Neural cell (in vitro differentiated cells): ENCODE measurements at regions not wholly inside any gene's neighbourhood (a gene's known extent, or its start where the extent isn't known, plus 50 kb on each side); places are given as distances from the start of the nearest gene placed in this dataset.

Source experiments
- H2AFZ ChIP-seq: fragments of 200-600, 300-800 bp; sonication (generic), shearing (Covaris generic); 2 replicates; pipeline ENCODE4 v1.6.0; 2014; ENCODE audit warnings: low read depth, mild to moderate bottlenecking, antibody characterized with exemption, low read length, moderate library complexity
- H3F3A ChIP-seq: fragments of 200-600 bp; shearing (Covaris generic); 2 replicates; pipeline ENCODE4 v1.6.1; 2016; ENCODE audit warnings: mild to moderate bottlenecking, moderate library complexity, mixed read lengths, antibody characterized with exemption, low read length; ENCODE audit not compliant: insufficient read depth, poor library complexity, severe bottlenecking
- H3K27ac ChIP-seq: fragments of 200-600, 300-800 bp; sonication (generic), shearing (Covaris generic); 2 replicates; pipeline ENCODE4 v1.5.1; 2014; ENCODE audit warnings: mild to moderate bottlenecking, low read length, moderate library complexity
- H3K27me3 ChIP-seq: fragments of 300-800, 200-600 bp; sonication (generic), shearing (Covaris generic); 2 replicates; pipeline ENCODE4 v1.6.0; 2014; ENCODE audit warnings: mild to moderate bottlenecking, low read depth, low read length, moderate library complexity; ENCODE audit not compliant: insufficient read depth
- H3K36me3 ChIP-seq: fragments of 300-800, 200-600 bp; sonication (generic), shearing (Covaris generic); 2 replicates; pipeline ENCODE4 v1.5.1; 2014; ENCODE audit warnings: mild to moderate bottlenecking, antibody characterized with exemption, low read length, moderate library complexity; ENCODE audit not compliant: insufficient read depth
- H3K4me2 ChIP-seq: fragments of 300-800, 200-600 bp; sonication (generic), shearing (Covaris generic); 2 replicates; pipeline ENCODE4 v1.6.0; 2014; ENCODE audit warnings: mild to moderate bottlenecking, low read length
- H3K4me3 ChIP-seq: fragments of 300-800, 200-600 bp; sonication (generic), shearing (Covaris generic); 2 replicates; pipeline ENCODE4 v1.5.1; 2014; ENCODE audit warnings: mild to moderate bottlenecking, low read length, moderate library complexity
- H3K79me2 ChIP-seq: fragments of 200-600 bp; shearing (Covaris generic); replicated peaks from 2 replicates; pipeline ENCODE4 v1.6.0; 2014; ENCODE audit warnings: mild to moderate bottlenecking, low read length, moderate library complexity; ENCODE audit not compliant: insufficient read depth
- H3K9ac ChIP-seq: fragments of 300-800, 200-600 bp; sonication (generic), shearing (Covaris generic); 2 replicates; pipeline ENCODE4 v1.6.1; 2016; ENCODE audit warnings: mild to moderate bottlenecking, low read length, mixed read lengths
- H3K9me2 ChIP-seq: fragments of 200-600 bp; shearing (Covaris generic); 2 replicates; pipeline ENCODE4 v1.6.1; 2016; ENCODE audit warnings: mild to moderate bottlenecking, low read length, mixed read lengths; ENCODE audit not compliant: insufficient read depth
- H3K9me3 ChIP-seq: fragments of 200-600, 300-800 bp; sonication (generic), shearing (Covaris generic); 2 replicates; pipeline ENCODE4 v1.6.1; 2016; ENCODE audit warnings: mild to moderate bottlenecking, mixed run types, low read length, moderate library complexity, mixed read lengths
- H4K20me1 ChIP-seq: fragments of 200-600 bp; shearing (Covaris generic); 2 replicates; pipeline ENCODE4 v1.6.1; 2016; ENCODE audit warnings: mild to moderate bottlenecking, mixed run types; ENCODE audit not compliant: insufficient read depth
- EP300 ChIP-seq: fragments of 450-650 bp; conservative IDR thresholded peaks from 2 replicates; pipeline ENCODE4 v1.6.1; 2014; ENCODE audit warnings: antibody characterized with exemption, mild to moderate bottlenecking, moderate library complexity; ENCODE audit not compliant: poor library complexity, severe bottlenecking
- EZH2 ChIP-seq: fragments of 200-600, 300-800 bp; shearing (Covaris generic), sonication (generic); IDR thresholded peaks from 2 replicates; pipeline ENCODE4 v1.6.1; 2014; ENCODE audit warnings: antibody characterized with exemption, low read length, borderline replicate concordance, mild to moderate bottlenecking; ENCODE audit not compliant: insufficient read depth, poor library complexity, severe bottlenecking
- MXI1 ChIP-seq: fragments of 450-650 bp; conservative IDR thresholded peaks from 2 replicates; pipeline ENCODE4 v1.6.1; 2014; ENCODE audit warnings: antibody characterized with exemption, mild to moderate bottlenecking; ENCODE audit not compliant: poor library complexity, severe bottlenecking
- POLR2AphosphoS5 ChIP-seq: IDR thresholded peaks from 2 replicates; pipeline ENCODE4 v1.6.1; 2012
- RAD21 ChIP-seq: fragments of 450-650 bp; conservative IDR thresholded peaks from 2 replicates; pipeline ENCODE4 v1.6.1; 2014; ENCODE audit warnings: antibody characterized with exemption, mild to moderate bottlenecking, moderate library complexity
- SMC3 ChIP-seq: fragments of 450-650 bp; conservative IDR thresholded peaks from 2 replicates; pipeline ENCODE4 v1.6.1; 2014; ENCODE audit warnings: antibody characterized with exemption, mild to moderate bottlenecking, moderate library complexity; ENCODE audit not compliant: poor library complexity
- TAF1 ChIP-seq: IDR thresholded peaks from 2 replicates; pipeline ENCODE4 v1.6.1; 2012; ENCODE audit warnings: low read depth
- TF ChIP-seq, protein P1 (sequence below): IDR thresholded peaks from 2 replicates; pipeline ENCODE4 v1.6.1; 2012; ENCODE audit warnings: borderline replicate concordance
- TF ChIP-seq, protein P2 (sequence below): fragments of 450-650 bp; IDR thresholded peaks from 2 replicates; pipeline ENCODE4 v1.5.1; 2014; ENCODE audit warnings: antibody characterized with exemption, mild to moderate bottlenecking, moderate library complexity; ENCODE audit not compliant: poor library complexity, severe bottlenecking

DNA sequence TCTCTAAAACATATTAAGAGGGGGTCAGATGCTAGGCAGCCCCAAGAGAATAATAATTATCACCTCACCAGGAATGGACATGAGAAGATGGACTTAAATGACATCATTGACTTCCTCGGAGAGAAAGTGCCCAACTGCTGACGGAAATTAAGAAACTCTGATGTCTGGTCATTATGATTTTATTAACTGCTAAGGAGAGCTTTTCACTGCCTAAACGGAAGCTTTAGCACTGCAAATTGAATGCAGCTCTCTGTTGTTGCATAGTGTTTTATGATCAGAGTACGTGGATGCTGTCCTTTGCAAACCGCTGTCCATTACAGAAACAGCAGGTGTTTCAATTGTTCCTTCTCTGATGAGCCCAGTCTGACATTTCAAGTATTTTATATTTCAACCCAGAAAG lies 89.4 kb upstream of the GALNT17 start:
- H3K9me2 ChIP-seq, result no peaks in the 10 kb centered on the region
- TF ChIP-seq POLR2AphosphoS5, result no peak
- no peak for TF ChIP-seq TAF1
- TF ChIP-seq, protein P1, sequence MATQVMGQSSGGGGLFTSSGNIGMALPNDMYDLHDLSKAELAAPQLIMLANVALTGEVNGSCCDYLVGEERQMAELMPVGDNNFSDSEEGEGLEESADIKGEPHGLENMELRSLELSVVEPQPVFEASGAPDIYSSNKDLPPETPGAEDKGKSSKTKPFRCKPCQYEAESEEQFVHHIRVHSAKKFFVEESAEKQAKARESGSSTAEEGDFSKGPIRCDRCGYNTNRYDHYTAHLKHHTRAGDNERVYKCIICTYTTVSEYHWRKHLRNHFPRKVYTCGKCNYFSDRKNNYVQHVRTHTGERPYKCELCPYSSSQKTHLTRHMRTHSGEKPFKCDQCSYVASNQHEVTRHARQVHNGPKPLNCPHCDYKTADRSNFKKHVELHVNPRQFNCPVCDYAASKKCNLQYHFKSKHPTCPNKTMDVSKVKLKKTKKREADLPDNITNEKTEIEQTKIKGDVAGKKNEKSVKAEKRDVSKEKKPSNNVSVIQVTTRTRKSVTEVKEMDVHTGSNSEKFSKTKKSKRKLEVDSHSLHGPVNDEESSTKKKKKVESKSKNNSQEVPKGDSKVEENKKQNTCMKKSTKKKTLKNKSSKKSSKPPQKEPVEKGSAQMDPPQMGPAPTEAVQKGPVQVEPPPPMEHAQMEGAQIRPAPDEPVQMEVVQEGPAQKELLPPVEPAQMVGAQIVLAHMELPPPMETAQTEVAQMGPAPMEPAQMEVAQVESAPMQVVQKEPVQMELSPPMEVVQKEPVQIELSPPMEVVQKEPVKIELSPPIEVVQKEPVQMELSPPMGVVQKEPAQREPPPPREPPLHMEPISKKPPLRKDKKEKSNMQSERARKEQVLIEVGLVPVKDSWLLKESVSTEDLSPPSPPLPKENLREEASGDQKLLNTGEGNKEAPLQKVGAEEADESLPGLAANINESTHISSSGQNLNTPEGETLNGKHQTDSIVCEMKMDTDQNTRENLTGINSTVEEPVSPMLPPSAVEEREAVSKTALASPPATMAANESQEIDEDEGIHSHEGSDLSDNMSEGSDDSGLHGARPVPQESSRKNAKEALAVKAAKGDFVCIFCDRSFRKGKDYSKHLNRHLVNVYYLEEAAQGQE, result no peak
- no peak for TF ChIP-seq RAD21
- no peak for TF ChIP-seq MXI1
- H3K27ac ChIP-seq, result no peak overlapping the region
- no peak overlapping the region for H3K4me2 ChIP-seq
- no peaks in the 10 kb centered on the region for H4K20me1 ChIP-seq
- no peak overlapping the region for H3K4me3 ChIP-seq
- H3K27me3 ChIP-seq, result no peaks in the 10 kb centered on the region
- H3K36me3 ChIP-seq, result no peaks in the 10 kb centered on the region
- H3K79me2 ChIP-seq, result no peaks in the 10 kb centered on the region
- no peaks in the 10 kb centered on the region for H3K9me3 ChIP-seq
- no peak overlapping the region for H3K9ac ChIP-seq
- no peak overlapping the region for H2AFZ ChIP-seq
- no peaks in the 10 kb centered on the region for H3F3A ChIP-seq

DNA sequence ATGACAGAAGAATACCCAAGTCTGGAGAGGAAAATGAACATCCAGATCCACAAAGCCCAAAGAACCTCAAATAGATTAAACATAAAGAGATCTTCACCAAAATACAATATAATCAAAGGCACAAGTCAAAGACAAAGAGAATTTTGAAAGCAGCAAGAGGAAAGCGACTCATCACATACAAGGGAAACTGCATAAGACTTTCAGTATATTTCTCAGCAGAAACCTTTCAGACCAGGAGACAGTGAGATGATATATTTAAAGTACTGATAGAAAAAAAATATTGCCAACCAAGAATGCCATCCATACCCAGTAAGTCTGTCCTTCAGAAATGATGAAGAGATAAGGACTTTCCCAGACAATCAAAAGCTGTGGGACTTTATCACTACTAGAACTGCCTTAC lies 81.5 kb upstream of the GALNT17 start:
- Histone ChIP-seq H4K20me1 (no peaks in the 10 kb centered on the region), H3F3A (no peaks in the 10 kb centered on the region), H3K27me3 (no peaks in the 10 kb centered on the region), H3K9me3 (peaks cover 5% of the 10 kb centered on the region), H3K9me2 (no peaks in the 10 kb centered on the region), H3K9ac (no peak overlapping the region), H3K4me3 (no peak overlapping the region), H3K4me2 (no peak overlapping the region), H2AFZ (no peak overlapping the region), H3K36me3 (no peaks in the 10 kb centered on the region), H3K27ac (no peak overlapping the region), H3K79me2 (no peaks in the 10 kb centered on the region)
- TF ChIP-seq SMC3 (no peak), TAF1 (no peak), EZH2 (no peak)
- TF ChIP-seq, protein P1, result no peak

DNA sequence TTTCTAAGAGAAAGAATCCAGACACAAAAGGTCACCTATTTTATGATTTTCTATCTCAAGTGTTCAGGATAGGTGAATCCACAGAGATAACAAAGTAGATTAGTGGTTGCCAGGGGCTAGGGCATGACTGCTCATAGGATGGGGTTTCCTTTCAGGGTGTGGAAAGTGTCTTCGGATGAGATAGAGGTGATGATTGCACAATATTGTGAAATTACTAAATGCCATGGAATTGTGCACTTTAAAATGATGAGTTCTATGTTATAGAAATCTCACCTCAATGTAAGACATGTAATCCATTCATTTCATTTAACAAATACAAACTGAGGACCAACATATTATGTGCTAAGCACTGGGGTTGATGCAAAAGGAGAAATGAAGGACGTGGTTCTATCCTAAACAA lies 76.4 kb upstream of the GALNT17 start:
- no peak for TF ChIP-seq RAD21
- TF ChIP-seq, protein P2, sequence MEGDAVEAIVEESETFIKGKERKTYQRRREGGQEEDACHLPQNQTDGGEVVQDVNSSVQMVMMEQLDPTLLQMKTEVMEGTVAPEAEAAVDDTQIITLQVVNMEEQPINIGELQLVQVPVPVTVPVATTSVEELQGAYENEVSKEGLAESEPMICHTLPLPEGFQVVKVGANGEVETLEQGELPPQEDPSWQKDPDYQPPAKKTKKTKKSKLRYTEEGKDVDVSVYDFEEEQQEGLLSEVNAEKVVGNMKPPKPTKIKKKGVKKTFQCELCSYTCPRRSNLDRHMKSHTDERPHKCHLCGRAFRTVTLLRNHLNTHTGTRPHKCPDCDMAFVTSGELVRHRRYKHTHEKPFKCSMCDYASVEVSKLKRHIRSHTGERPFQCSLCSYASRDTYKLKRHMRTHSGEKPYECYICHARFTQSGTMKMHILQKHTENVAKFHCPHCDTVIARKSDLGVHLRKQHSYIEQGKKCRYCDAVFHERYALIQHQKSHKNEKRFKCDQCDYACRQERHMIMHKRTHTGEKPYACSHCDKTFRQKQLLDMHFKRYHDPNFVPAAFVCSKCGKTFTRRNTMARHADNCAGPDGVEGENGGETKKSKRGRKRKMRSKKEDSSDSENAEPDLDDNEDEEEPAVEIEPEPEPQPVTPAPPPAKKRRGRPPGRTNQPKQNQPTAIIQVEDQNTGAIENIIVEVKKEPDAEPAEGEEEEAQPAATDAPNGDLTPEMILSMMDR, result no peak
- TF ChIP-seq TAF1, result no peak
- TF ChIP-seq, protein P1, result no peak
- no peak for TF ChIP-seq EP300
- TF ChIP-seq POLR2AphosphoS5, result no peak
- Histone ChIP-seq H3K36me3 (no peaks in the 10 kb centered on the region), H3F3A (no peaks in the 10 kb centered on the region), H3K9ac (no peak overlapping the region), H4K20me1 (no peaks in the 10 kb centered on the region), H3K4me3 (no peak overlapping the region), H3K9me2 (no peaks in the 10 kb centered on the region), H3K9me3 (no peaks in the 10 kb centered on the region), H3K27ac (no peak overlapping the region), H3K4me2 (no peak overlapping the region), H2AFZ (no peak overlapping the region), H3K27me3 (no peaks in the 10 kb centered on the region), H3K79me2 (no peaks in the 10 kb centered on the region)
